GM18909 (cell line): ENCODE measurements at regions not wholly inside any gene's neighbourhood (a gene's known extent, or its start where the extent isn't known, plus 50 kb on each side); places are given as distances from the start of the nearest gene placed in this dataset.
"Not testable (repeated sequence)": the region's sequence is repeated elsewhere in the genome, so short reads cannot be mapped to it uniquely, and the experiment has no call there.

Experiments used
- ATAC-seq: cut with Tn5 transposase; IDR thresholded peaks from one replicate; pipeline ENCODE4 v1.9.1; 2021; ENCODE audit warnings: mild to moderate bottlenecking; ENCODE audit not compliant: unreplicated experiment, poor library complexity

DNA sequence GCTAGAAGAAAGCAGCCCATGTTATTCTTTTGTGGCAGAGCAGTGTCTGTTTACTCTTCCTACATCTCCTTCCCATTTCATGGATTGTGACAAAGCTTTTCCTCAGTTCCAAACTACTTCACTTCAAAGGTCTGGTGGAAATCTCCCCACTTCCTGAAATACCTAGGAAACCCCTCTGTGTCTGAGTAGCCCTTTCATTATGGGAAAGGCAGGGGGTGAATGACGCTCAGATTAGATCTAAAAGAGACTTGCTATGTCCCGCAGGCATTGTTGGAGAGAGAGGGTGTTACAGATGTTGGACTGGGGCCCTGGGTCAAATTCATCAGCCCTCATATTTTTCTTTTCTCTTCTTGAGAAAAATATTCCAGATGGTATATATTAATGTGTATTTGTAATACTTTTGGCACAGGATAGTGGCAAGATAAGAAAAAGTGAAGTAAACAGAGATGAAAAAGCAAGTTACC is 675.0 kb downstream of the IRS1 start:
- ATAC-seq: no peak

DNA sequence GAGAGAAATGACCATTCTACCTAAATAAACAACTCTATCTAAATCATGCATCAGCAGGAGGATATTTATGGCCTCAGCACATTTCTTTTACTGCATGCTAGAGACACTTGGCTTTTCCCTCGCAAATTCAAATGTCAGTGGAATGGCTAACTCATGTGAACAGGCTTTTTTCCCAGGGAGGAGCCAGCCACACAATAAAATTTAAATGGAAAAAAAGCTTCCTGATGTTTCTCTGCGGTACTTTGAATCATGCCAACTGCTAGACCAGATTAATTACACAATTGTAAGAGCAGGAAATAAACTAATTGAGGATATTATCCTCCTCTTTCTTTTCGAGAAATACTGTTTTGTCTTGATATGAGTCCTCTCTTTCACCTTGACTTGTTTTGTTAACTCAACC is 676.3 kb downstream of the IRS1 start:
- no peak for ATAC-seq

DNA sequence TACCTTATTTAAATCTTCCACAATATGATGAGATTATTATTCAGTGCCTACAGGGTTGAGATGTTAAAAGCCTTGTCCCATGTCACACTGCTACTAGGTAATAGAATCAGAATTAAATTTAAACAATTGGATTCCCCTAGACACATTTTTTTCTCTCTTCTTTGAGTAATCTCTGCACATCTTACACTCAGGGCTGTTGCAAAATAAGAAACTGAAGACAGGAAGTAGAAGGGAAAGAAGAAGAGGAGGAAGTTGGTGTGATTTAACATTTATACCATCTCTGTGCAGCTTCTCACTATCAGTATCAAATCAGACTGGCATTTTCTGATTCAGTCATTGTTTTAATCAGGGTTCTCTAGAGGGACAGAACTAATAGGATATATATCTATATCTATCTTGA is 677.6 kb downstream of the IRS1 start:
- ATAC-seq: no peak

DNA sequence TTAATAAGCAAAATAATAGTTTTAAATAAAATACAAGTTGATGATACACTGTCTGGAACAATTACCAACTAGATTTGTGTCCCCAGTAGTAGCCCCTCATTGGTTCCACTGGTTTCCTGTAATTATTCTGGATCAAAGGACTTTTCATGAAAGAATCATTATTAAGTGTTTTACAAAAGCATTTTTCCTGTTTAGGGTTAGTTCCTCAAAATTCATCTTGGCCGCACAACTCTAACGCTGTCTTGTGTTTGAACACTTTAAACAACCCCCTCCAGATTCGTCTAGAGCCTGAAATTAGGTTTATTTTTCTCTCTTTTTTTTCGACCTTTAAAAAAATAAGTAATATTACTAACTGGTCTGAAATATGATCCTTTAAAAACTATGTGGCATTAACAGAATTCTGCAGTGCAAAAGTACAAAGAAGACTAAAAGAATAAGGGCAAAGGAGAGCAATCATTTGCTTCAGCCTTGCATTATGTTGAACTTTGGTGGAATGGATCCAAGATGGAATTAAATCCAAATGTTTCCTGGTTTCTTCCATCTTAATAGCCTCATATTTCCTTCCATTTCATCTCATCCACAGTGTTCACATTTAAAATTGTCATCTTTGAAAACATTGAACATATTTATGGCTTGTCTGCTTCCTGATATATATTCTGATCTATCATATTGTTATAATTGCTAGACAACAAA is 678.4 kb downstream of the IRS1 start:
- no peak for ATAC-seq

DNA sequence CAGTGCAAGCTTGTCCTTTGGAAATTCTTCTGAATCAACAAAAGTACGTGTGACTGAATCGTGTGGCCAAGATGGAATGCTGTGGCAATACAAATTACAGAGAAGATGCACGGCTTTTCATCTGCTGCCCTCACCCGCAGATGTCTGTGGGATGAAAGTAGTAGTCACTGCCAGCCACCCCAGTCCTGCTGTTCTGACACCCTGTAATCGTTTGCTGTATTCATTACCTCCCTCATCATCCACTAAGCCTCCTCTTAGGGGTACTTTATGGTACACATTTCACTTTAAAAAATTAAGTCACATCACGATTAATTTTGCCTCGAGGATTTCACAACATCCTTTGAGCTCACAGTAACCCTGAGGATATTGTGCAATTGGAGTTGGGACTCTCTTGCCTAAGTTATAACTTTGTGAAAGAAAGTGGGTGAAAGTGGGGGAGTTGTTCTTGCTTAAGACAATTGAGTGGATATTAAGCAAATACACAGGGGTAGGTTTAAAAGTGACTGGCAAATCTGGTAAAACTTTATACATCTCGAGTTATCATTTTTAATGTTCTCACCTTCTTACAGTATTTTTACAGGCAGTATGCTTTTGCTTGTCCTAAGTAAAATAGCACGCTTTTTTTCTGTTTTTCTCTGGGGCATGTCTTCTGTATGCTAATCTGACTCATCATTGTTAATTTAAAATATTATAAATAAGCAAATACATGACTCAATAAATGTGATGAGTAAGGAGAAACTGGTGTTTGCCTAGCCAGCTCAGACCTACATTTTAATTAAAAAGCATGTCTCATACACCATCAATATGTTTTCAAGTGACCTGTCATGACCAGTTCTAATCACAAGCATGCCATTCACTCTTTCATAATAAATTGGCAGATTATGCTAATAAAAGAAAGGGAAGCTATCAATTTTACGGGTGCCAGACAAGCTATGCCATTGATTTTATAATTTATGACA is 680.9 kb downstream of the IRS1 start:
- no peak for ATAC-seq

DNA sequence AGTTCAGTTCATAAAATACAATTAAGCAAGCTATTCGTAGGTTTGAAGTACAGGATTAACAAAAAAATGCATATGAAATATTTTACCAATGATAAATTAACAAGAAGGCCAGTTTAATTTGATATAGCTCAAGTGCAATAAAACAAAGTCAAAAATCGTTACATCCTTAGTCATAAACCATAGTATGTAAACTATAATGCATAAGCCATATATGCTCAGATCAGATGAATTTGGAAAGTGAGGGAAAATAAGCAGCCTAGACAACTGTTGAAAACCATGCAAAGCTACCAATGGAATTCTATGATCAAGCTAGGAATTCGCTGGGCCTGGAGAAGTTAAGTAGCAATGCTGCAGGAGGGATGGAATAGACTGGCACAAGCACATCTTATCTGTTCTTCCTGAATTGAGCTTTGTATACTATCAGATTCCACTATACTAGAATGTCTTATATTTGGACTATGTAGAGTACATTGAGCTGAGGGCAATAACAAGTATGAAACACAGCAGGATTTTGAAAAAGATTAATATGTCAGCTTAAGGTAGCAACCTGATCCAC is 682.0 kb downstream of the IRS1 start:
- ATAC-seq: no peak

DNA sequence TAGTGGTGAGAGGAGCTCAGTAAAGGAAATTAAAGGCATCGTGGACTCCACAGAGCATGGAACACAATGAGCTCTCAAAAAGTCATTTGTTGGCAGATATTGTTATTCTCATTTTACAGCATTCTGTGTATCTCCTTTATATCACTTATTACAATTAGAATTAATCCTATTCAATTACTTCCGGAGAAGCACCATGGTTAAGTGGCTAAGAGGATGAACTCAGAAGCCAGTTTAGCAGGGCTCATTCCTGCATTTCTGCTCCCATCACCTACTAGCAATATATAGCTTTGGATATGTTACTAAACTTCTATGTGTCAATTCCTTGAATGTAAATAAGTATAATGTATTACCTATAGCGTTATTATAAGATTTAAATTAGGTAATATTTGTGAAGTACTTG is 683.3 kb downstream of the IRS1 start:
- no peak for ATAC-seq

DNA sequence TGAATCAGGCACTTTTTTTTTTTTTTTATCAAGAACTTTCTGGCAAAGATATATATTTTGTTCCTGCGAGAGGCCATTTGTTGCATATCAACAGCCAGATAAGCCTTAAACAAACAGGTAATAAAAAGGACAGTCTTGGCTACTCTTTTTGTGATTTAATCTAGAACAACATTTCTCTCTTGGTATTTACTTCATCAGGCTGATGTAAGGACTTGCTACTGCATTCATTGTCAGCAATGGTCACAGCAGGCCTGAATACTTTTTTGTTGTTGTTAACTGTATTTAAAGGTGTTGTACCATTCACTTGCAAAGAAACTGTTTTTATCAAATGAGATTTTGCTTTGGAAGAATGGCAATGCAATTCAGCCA is 683.8 kb downstream of the IRS1 start:
- no peak for ATAC-seq

DNA sequence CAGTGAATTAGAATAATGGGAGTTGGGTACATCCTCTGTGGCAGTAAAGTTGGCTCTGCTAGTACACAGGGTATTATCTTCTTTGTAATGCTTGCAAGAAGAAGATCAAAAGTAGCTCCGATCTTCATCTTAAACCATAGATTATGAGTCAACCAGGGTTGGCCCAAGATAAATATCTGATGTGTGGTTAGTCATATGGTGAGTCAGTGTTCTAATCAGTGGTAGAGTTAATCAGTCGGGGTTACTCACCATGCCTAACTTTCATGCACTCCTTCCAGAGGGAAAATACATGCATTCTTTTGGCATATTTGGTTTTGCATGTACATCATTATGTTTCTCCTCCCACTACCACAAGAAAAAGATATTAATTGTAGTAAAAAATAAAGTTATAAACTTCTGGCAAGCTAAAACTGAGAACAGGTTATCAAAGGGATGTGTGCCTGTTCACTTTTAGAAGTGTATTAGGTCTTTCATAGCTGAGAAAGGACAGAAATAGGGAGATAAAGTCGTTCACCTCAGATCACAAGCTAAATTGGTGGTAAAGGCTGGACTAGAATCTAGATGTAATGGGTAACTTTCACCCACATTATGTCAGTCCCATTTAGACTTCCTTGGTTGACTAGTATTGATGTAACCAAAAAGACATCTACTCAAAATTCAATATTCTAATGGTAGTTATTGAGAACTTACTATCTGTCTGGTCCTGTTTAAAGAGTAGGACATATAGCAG is 684.4 kb downstream of the IRS1 start:
- no peak for ATAC-seq

DNA sequence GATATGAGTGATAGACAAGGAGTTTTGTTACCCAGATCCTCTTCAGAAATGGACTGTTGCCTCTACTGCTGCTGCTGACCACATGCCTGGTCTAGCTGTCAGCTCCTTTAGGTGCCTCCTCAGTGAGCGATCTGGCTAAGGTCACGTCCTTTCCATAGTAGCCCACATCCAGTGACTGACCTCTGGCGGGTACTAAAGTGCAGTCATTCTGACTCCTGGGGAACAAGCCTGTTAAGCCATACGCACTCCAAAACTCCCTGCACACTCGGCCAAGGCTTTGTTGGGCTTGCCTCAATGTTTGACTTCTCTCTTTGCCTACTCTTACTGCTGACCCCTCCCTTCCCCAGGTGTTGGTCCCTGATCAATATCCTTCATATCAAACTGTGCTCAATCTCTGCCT is 685.2 kb downstream of the IRS1 start:
- no peak for ATAC-seq

DNA sequence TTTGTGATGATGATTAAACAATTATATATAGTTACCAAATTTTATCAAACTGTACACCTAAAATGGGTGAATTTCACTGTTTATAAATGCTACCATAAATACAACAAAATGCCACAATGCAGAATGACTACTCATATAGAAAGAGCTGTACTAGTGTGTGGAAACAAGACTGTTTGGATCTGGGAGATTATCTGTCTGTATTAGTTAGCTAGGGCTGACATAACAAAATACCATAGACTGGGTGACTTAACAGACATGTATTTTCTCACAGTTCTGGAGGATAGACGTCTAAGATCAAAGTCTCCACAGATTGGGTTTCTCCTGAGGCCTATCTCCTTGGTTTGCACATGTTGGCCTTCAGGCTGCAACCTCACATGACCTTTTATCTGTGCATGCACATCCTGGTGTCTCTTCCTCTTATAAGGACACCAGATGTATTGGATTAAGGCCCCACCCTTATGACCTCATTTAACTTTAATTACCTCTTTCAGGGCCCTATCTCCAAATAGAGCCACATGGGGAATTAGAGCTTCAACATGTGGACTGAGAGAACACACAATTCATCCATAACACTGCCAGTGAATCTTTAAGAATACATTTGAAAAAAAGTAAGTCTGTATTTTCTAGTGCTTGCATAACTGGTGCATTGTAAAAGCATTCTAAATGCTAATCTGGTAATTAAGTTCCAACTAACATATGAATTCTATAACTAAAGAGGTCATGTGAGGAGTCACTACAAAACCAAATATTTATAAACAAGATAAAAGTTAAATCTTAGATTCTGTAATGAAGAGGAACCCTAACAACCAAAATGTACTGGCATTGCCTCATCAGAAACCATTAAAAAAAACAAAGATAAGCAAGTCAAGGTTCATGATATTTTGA is 699.6 kb downstream of the NYAP2 start:
- no peak for ATAC-seq

DNA sequence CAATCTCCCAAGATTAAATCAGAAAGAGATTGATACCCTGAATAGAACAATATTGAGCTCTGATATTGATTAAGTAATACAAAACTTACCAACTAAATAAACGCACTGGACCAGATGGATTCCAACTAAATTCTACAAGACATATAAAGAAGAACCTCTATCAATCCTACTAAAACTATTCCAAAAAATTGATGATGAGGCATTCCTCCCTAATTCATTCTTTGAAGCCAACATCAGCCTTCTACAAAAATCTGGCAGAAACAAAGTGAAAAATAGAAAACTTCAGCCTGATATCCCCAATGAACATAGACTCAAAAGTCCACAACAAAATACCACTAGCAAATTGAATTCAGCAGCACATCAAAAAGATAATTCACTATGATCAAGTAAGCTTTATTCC is 695.5 kb downstream of the NYAP2 start:
- no peak for ATAC-seq

DNA sequence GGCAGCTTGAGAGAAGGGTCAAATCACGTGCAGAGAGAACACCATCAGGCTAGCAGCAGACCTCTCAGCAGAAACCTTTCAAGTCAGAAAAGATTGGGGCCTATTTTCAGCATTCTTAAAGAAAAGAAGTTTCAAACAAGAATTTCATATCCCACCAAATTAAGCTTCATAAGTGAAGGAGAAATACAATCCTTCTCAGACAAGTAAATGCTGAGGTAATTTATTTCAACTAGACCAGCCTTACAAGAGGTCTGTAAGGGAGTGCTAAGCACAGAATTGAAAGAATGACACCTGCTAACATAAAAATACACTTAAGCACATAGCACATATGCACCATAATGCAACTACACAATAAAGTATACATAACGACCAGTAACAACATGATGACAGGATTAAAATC is 693.9 kb downstream of the NYAP2 start:
- ATAC-seq: no peak

DNA sequence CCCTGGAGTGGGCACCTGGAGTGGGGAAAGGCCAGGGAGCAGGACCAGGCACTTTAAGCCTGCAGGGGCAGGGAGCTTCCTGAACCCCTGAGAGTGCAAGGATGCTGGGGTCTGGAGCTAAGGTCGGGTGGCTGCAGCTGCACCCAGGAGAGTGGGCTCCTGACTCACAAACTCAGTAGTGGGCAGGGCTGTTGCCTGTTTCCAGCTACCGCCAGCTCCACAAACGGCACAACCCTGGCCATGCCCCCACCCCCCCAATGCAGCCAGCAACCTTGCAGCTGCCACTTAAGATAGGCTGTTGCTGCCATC is 688.8 kb downstream of the NYAP2 start:
- ATAC-seq: no peak

DNA sequence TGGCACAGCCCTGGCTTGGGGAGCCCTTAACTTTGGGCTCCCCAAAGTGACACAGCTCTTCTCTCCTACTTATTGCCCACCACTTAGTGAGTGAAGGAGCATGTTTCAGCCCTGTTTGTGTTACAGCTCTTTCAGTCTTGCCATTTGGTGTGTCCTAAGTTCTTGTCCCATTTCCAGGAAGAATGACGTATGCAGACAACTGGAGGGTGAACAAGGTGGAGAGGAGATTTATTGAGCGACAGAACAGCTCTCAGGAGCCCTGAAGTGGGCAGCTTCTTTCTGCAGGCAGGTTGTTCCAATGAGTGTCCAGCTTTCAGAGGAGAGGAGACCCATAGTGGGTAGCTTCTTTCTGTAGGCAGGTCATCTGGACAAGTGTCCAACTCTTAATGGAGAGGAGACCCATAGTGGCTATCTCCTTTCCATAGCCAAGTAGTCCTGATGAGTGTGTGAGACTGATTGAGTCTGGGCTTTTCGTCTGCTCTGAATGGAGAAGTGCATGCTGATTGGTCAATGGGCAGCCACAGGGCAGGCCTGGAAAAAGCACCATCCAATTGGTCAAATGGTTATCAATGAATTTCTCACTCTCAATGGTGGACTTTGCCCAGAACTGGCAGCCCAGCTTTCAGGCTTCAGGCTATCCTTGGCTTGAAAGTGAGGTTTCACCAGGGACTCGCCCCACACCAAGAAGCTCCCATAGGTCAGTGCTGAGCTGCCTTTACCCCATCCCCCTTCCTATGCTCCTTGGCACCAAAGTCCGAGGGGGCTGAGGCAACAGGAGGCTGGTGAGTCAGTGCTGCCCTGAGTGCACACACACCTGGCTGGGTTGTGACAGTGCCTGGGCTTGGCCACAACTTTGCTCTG is 688.2 kb downstream of the NYAP2 start:
- no peak for ATAC-seq

DNA sequence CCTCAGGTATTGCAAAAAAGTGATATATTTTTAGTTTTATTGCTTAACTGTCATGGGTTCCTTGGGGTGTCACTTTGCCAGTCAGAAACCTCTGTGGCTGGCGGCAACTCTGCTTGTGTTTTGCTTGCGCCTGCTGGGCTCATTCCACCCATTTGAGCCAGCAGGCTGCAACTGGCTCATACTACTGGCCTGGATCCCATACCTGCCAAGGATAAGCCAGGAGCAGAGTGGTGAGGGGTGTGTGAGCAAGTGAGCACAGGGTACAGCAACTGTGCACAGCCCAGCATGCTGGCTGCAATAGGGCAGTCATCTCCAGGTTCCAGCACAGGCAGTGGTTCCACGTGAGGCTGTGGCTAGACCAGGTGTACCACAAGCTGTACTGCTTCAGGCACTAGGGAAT is 687.5 kb downstream of the NYAP2 start:
- ATAC-seq: no peak

DNA sequence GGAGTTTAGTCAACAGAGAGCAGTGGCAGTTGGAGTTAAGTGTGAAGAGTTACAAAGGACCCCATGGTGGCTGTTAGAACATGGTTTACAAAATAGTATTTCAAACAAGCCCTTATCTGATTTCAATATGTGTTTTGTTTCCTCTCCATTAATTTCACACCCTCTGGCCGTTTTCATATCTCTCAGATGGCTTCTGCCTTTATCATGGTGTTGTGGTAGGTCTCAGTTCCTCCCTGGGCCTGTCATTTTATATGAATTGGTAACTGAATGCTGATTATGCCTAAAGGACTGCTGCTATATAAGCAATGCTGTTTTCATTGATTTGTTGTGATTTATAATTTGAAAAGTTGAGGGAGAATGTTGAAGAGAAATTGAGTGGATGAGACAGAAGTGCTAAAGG is 686.7 kb downstream of the NYAP2 start:
- no peak for ATAC-seq

DNA sequence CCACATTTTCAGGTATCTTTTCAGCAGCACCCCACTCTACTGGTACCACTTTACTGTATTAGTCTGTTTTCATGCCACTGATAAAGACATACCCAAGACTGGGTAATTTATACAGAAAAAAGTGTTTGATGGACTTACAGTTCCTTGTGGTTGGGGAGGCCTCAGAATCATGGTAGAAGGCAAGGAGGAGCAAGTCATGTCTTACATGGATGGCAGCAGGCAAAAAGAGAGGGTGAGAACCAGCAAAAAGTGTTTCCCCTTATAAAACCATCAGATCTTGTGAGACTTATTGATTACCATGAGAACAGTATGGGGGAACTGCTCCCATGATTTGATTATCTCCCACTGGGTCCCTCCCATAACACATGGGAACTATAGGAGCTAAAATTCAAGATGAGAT is 685.9 kb downstream of the NYAP2 start:
- not testable (repeated sequence) for ATAC-seq

DNA sequence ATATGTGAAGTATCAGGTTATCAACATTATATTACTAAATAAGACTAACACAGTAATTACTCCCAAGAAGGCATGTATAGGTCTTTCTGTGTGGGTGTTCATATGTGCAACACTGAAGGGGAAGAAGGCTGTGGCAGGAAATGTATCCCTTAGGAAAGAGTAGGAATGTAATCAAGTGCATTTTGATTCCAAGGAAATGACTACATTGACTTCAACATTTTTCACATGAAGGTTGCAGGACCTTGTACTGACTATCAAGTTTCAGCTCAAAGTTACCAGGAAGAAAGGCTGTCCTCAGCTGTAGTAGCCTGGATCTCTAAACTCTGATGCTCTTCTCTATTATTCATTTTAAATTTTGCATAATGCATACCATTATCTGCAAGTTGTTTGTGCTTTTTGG is 680.8 kb downstream of the NYAP2 start:
- no peak for ATAC-seq
